Endodermal cell (in vitro differentiated cells): ENCODE measurements at regions not wholly inside any gene's neighbourhood (a gene's known extent, or its start where the extent isn't known, plus 50 kb on each side); places are given as distances from the start of the nearest gene placed in this dataset.

ENCODE experiments used
- DNase-seq: peaks from one replicate; pipeline ENCODE4 v3.0.0-alpha.2; 2017
- H3K27ac ChIP-seq: 2 replicates; pipeline ENCODE4 v1.5.1; 2013; ENCODE audit warnings: mild to moderate bottlenecking, low read depth, low read length, moderate library complexity
- H3K27me3 ChIP-seq: 2 replicates; pipeline ENCODE4 v1.6.1; 2013; ENCODE audit warnings: mild to moderate bottlenecking, low read length, moderate library complexity; ENCODE audit not compliant: insufficient read depth, control insufficient read depth, poor library complexity, severe bottlenecking
- H3K36me3 ChIP-seq: 2 replicates; pipeline ENCODE4 v1.7.0; 2013; ENCODE audit warnings: mild to moderate bottlenecking, low read length, moderate library complexity; ENCODE audit not compliant: control insufficient read depth, insufficient read depth
- H3K4me1 ChIP-seq: one replicate; pipeline ENCODE4 v1.7.0; 2013; ENCODE audit warnings: low read length; ENCODE audit not compliant: control insufficient read depth, insufficient read depth
- H3K4me3 ChIP-seq: 2 replicates; pipeline ENCODE4 v1.5.1; 2013; ENCODE audit warnings: mild to moderate bottlenecking, low read length, moderate library complexity
- H3K9ac ChIP-seq: 2 replicates; pipeline ENCODE4 v1.6.1; 2013; ENCODE audit warnings: mild to moderate bottlenecking, low read length, moderate library complexity; ENCODE audit not compliant: poor library complexity, severe bottlenecking; ENCODE audit errors: extremely low read depth
- H3K9me3 ChIP-seq: 2 replicates; pipeline ENCODE4 v1.6.1; 2013; ENCODE audit warnings: mild to moderate bottlenecking, low read length, moderate library complexity; ENCODE audit not compliant: control insufficient read depth
- H3K27ac Mint-ChIP-seq: 2 replicates; pipeline ENCODE4 v1.8.0; 2020; ENCODE audit warnings: mixed read lengths
- H3K27me3 Mint-ChIP-seq: 2 replicates; pipeline ENCODE4 v1.8.0; 2021; ENCODE audit warnings: mild to moderate bottlenecking, mixed read lengths; ENCODE audit not compliant: insufficient read depth
- H3K36me3 Mint-ChIP-seq: 2 replicates; pipeline ENCODE4 v1.8.0; 2020; ENCODE audit warnings: low read depth, mixed read lengths
- H3K4me1 Mint-ChIP-seq: 2 replicates; pipeline ENCODE4 v1.8.0; 2020; ENCODE audit warnings: mixed read lengths
- H3K4me3 Mint-ChIP-seq: 2 replicates; pipeline ENCODE4 v1.8.0; 2020; ENCODE audit warnings: mild to moderate bottlenecking, moderate library complexity, mixed read lengths
- H3K9me3 Mint-ChIP-seq: 2 replicates; pipeline ENCODE4 v1.8.0; 2020; ENCODE audit warnings: mild to moderate bottlenecking, mixed read lengths
- WGBS, 2 experiments: methylation state at CpG; one replicate each; pipeline versions ENCODE4 v1.1.5 to v1.1.7; 2013; ENCODE audit warnings: missing lambda C conversion rate in 2 of 2, mixed read lengths in 1 of 2; ENCODE audit not compliant: insufficient coverage in 1 of 2, insufficient read length in 1 of 2; 5-methylcytosine and 5-hydroxymethylcytosine counted together
- TF ChIP-seq, protein P1 (sequence below): fragments of 200-600 bp; sonication (generic); conservative IDR thresholded peaks from 2 replicates; pipeline ENCODE4 v1.5.0; 2021; ENCODE audit warnings: antibody characterized with exemption, mild to moderate bottlenecking

GRCh38 chr12:61985830-61986229 is 274.4 kb upstream of the USP15 start:
- no peak for DNase-seq
- WGBS, 2 experiments: 84% methylated on average over 2 of the region's 2 CpGs; no CpG with 5 or more reads in 1 of the 2 experiments
- TF ChIP-seq, protein P1, sequence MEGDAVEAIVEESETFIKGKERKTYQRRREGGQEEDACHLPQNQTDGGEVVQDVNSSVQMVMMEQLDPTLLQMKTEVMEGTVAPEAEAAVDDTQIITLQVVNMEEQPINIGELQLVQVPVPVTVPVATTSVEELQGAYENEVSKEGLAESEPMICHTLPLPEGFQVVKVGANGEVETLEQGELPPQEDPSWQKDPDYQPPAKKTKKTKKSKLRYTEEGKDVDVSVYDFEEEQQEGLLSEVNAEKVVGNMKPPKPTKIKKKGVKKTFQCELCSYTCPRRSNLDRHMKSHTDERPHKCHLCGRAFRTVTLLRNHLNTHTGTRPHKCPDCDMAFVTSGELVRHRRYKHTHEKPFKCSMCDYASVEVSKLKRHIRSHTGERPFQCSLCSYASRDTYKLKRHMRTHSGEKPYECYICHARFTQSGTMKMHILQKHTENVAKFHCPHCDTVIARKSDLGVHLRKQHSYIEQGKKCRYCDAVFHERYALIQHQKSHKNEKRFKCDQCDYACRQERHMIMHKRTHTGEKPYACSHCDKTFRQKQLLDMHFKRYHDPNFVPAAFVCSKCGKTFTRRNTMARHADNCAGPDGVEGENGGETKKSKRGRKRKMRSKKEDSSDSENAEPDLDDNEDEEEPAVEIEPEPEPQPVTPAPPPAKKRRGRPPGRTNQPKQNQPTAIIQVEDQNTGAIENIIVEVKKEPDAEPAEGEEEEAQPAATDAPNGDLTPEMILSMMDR: no peak
- Mint-ChIP-seq H3K4me3 (no peak overlapping the region), H3K36me3 (no peaks in the 10 kb centered on the region), H3K27ac (no peak overlapping the region), H3K4me1 (no peaks in the 10 kb centered on the region), H3K9me3 (peaks cover 7% of the 10 kb centered on the region), H3K27me3 (no peaks in the 10 kb centered on the region)
- Histone ChIP-seq H3K9me3 (no peaks in the 10 kb centered on the region), H3K27ac (no peak overlapping the region), H3K9ac (no peak overlapping the region), H3K36me3 (no peaks in the 10 kb centered on the region), H3K27me3 (no peaks in the 10 kb centered on the region), H3K4me3 (no peak overlapping the region), H3K4me1 (no peaks in the 10 kb centered on the region)

DNA sequence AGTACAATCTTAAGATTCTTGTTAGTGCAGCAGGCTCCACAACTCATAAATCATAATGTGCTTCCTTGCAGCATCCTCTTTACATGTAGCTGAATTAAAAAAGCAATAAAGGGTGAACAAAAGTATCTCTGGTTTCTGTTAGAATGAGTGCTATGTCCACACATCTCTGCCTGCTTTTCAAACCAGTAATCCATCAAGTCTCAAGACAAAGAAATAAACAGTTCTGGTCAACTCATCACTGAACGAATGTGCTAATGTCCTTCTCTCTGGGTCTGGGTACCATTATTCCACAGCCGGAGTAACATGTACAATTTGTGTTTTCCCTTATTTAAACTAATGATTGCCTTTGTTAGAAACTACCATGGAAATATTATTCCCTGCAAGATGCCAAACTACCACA is 273.0 kb upstream of the USP15 start:
- no peaks in the 10 kb centered on the region for H3K9me3 ChIP-seq
- no peaks in the 10 kb centered on the region for H3K36me3 ChIP-seq
- H3K36me3 Mint-ChIP-seq: no peaks in the 10 kb centered on the region
- H3K9ac ChIP-seq: no peak overlapping the region
- H3K27ac ChIP-seq: no peak overlapping the region
- no peaks in the 10 kb centered on the region for H3K4me1 ChIP-seq
- no peaks in the 10 kb centered on the region for H3K27me3 Mint-ChIP-seq
- no peak overlapping the region for H3K4me3 ChIP-seq
- DNase-seq: no peak
- TF ChIP-seq, protein P1: no peak
- no peak overlapping the region for H3K4me3 Mint-ChIP-seq
- H3K27me3 ChIP-seq: no peaks in the 10 kb centered on the region
- no peaks in the 10 kb centered on the region for H3K4me1 Mint-ChIP-seq
- H3K9me3 Mint-ChIP-seq: no peaks in the 10 kb centered on the region
- WGBS, 2 experiments: 84 to 94% methylated on average over 2 of the region's 2 CpGs
- no peak overlapping the region for H3K27ac Mint-ChIP-seq

DNA sequence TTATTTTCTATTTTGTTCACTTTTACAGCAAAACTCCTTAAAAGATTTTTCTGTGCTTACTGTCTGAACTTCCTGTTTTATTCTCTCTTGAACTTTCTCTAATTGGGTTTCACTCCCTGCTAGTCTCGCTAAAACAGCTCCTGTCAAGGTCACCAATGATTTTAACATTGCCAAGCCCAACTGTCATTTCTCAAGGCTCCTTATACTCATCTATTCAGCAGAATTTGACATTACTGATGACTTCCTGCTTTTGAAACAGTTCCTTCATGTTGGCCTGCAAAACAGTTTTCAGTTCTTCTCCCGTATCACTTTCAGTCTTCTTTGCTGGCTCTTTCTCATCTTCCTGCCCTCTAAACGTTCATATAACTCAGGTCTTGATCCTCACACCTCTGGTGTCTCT is 268.5 kb upstream of the USP15 start:
- WGBS, 2 experiments: 86 to 97% methylated on average over 3 of the region's 3 CpGs
- DNase-seq: no peak
- Mint-ChIP-seq H3K4me1 (no peaks in the 10 kb centered on the region), H3K4me3 (no peak overlapping the region), H3K27ac (no peak overlapping the region), H3K36me3 (no peaks in the 10 kb centered on the region), H3K9me3 (no peaks in the 10 kb centered on the region), H3K27me3 (no peaks in the 10 kb centered on the region)
- TF ChIP-seq, protein P1: no peak
- H3K9me3 ChIP-seq: no peaks in the 10 kb centered on the region
- H3K27ac ChIP-seq: no peak overlapping the region
- H3K36me3 ChIP-seq: no peaks in the 10 kb centered on the region
- H3K4me1 ChIP-seq: no peaks in the 10 kb centered on the region
- no peak overlapping the region for H3K4me3 ChIP-seq
- no peak overlapping the region for H3K9ac ChIP-seq
- H3K27me3 ChIP-seq: no peaks in the 10 kb centered on the region
